HepG2 (cell line): ENCODE measurements at regions not wholly inside any gene's neighbourhood (a gene's known extent, or its start where the extent isn't known, plus 50 kb on each side); places are given as distances from the start of the nearest gene placed in this dataset.

Experiments
- ATAC-seq: fragments of 200-7000 bp; cut with Tn5 transposase; 3 replicates; pipeline ENCODE4 v1.9.1; 2020; ENCODE audit warnings: mild to moderate bottlenecking, moderate library complexity
- BruUV-seq: library from RNA; stranded (reverse); fragments of 400-500 nt; replicated peaks from 2 replicates; lab custom pipeline; 2021; lab: Mats Ljungman, UMichigan
- CTCF ChIA-PET: fragments of 300-600 bp; formaldehyde crosslinking; extraction: SDS; loops from one replicate; lab custom pipeline; 2021; ENCODE audit warnings: low total read pairs, inconsistent platforms, low intra/inter-chr PET ratio; lab: Yijun Ruan, JAX
- POLR2A ChIA-PET: fragments of 350-600 bp; sonication (Branson Sonifier 250); formaldehyde crosslinking; loops from one replicate; lab custom pipeline; 2020; ENCODE audit warnings: antibody characterized with exemption, inconsistent platforms; lab: Yijun Ruan, JAX
- DNase-seq: peaks from one replicate; pipeline ENCODE4 v3.0.0-alpha.2; 2015; ENCODE audit warnings: low spot score
- FAIRE-seq: peaks from 3 replicates; lab custom pipeline; 2011; peaks lifted over from hg19 to GRCh38; lab: Jason Lieb, UNC
- H2AFZ ChIP-seq: one replicate; pipeline ENCODE4 v1.6.1; 2011; ENCODE audit warnings: low read length, inconsistent platforms
- H3K27ac ChIP-seq: fragments of 300-600 bp; 3 replicates; pipeline ENCODE4 v1.8.0; 2011; ENCODE audit warnings: mixed run types, mild to moderate bottlenecking, mixed read lengths, low read length, inconsistent platforms; ENCODE audit not compliant: insufficient read depth; ENCODE audit errors: extremely low read length
- H3K27me3 ChIP-seq, 2 experiments: fragments of 200-600 bp in 1 of 2; 2 replicates in 1 of 2; 3 replicates in 1 of 2; pipeline versions ENCODE4 v1.6.0 to v1.8.0; 2011; ENCODE audit warnings: low read length in 2 of 2, mild to moderate bottlenecking in 2 of 2, moderate library complexity in 2 of 2, inconsistent platforms in 1 of 2; ENCODE audit not compliant: insufficient read depth in 2 of 2, control insufficient read depth in 1 of 2
- H3K36me3 ChIP-seq, 2 experiments: fragments of 200-600 bp in 1 of 2; replicated peaks in 1 of 2; 2 replicates in 1 of 2; 3 replicates in 1 of 2; pipeline versions ENCODE4 v1.5.1 to v1.8.0; 2011; ENCODE audit warnings: low read length in 2 of 2, inconsistent platforms in 1 of 2; ENCODE audit not compliant: insufficient read depth in 2 of 2, control insufficient read depth in 1 of 2
- H3K4me1 ChIP-seq: 2 replicates; pipeline ENCODE4 v1.5.1; 2012; ENCODE audit warnings: low read length, inconsistent platforms; ENCODE audit not compliant: insufficient read depth
- H3K4me2 ChIP-seq: 2 replicates; pipeline ENCODE4 v1.6.0; 2011; ENCODE audit warnings: low read depth, low read length, inconsistent platforms
- H3K4me3 ChIP-seq, 3 experiments: fragments of 200-600 bp in 1 of 3; sonication (generic), shearing (Covaris generic) in 1 of 3; replicated peaks in 1 of 3; 2 replicates each; pipeline ENCODE4 v1.5.1; 2011 to 2016; ENCODE audit warnings: low read length in 3 of 3, inconsistent platforms in 2 of 3, low read depth in 2 of 3, mild to moderate bottlenecking in 2 of 3, control low read depth in 1 of 3, mixed read lengths in 1 of 3; ENCODE audit not compliant: insufficient read depth in 1 of 3
- H3K79me2 ChIP-seq: one replicate; pipeline ENCODE4 v1.6.1; 2011; ENCODE audit warnings: low read length, inconsistent platforms; ENCODE audit not compliant: insufficient read depth
- H3K9ac ChIP-seq: 2 replicates; pipeline ENCODE4 v1.6.0; 2011; ENCODE audit warnings: mild to moderate bottlenecking, low read depth, low read length, inconsistent platforms; ENCODE audit not compliant: insufficient read depth
- H3K9me3 ChIP-seq: 2 replicates; pipeline ENCODE4 v1.5.1; 2012; ENCODE audit warnings: mild to moderate bottlenecking, low read length
- H4K20me1 ChIP-seq: 2 replicates; pipeline ENCODE4 v1.6.0; 2011; ENCODE audit warnings: inconsistent platforms, mild to moderate bottlenecking, low read length, moderate library complexity; ENCODE audit not compliant: insufficient read depth
- BRCA1 ChIP-seq: sonication (generic); formaldehyde crosslinking; IDR thresholded peaks from 2 replicates; pipeline ENCODE4 v1.4.0; 2020; ENCODE audit warnings: missing genetic modification reagents
- CREB1 ChIP-seq, 2 experiments: fragments of 450-650 bp in 1 of 2; IDR thresholded peaks; 2 replicates each; pipeline ENCODE4 v1.6.1; 2016 to 2017; ENCODE audit warnings: control low read depth in 1 of 2, mild to moderate bottlenecking in 1 of 2, missing compliant biosample characterization in 1 of 2, missing genetic modification characterization in 1 of 2
- FOXA3 ChIP-seq: IDR thresholded peaks from 2 replicates; pipeline ENCODE4 v1.6.1; 2016; ENCODE audit warnings: missing genetic modification reagents, missing compliant biosample characterization
- GMEB1 ChIP-seq: sonication (generic); formaldehyde crosslinking; IDR thresholded peaks from 2 replicates; pipeline ENCODE4 v1.5.1; 2020; ENCODE audit warnings: missing genetic modification reagents, mild to moderate bottlenecking, borderline replicate concordance
- JDP2 ChIP-seq: sonication (generic); formaldehyde crosslinking; IDR thresholded peaks from 2 replicates; pipeline ENCODE4 v1.8.1; 2022; ENCODE audit warnings: missing genetic modification reagents, borderline replicate concordance
- JUNB ChIP-seq: sonication (generic); formaldehyde crosslinking; IDR thresholded peaks from 2 replicates; pipeline ENCODE4 v1.8.0; 2022; ENCODE audit warnings: missing genetic modification reagents, mild to moderate bottlenecking, borderline replicate concordance
- NFE2L1 ChIP-seq: sonication (generic); formaldehyde crosslinking; IDR thresholded peaks from 2 replicates; pipeline ENCODE4 v1.4.0; 2020; ENCODE audit warnings: missing genetic modification reagents, mild to moderate bottlenecking, borderline replicate concordance
- PHF8 ChIP-seq: sonication (generic); formaldehyde crosslinking; IDR thresholded peaks from 2 replicates; pipeline ENCODE4 v1.5.0; 2020; ENCODE audit warnings: missing genetic modification reagents
- PRPF4 ChIP-seq: fragments of 200-400 bp; formaldehyde crosslinking; IDR thresholded peaks from 2 replicates; pipeline ENCODE4 v1.6.1; 2016; ENCODE audit warnings: low read length, low read depth; ENCODE audit not compliant: poor library complexity, severe bottlenecking
- RBAK ChIP-seq: sonication (generic); formaldehyde crosslinking; IDR thresholded peaks from 2 replicates; pipeline ENCODE4 v1.5.1; 2020; ENCODE audit warnings: mild to moderate bottlenecking, missing genetic modification reagents
- ZBED4 ChIP-seq: sonication (generic); formaldehyde crosslinking; IDR thresholded peaks from 2 replicates; pipeline ENCODE4 v1.4.0; 2020; ENCODE audit warnings: missing genetic modification reagents, borderline replicate concordance
- ZNF17 ChIP-seq: sonication (generic); formaldehyde crosslinking; IDR thresholded peaks from 2 replicates; pipeline ENCODE4 v1.5.0; 2020; ENCODE audit warnings: mild to moderate bottlenecking, missing genetic modification reagents
- ZNF260 ChIP-seq: sonication (generic); formaldehyde crosslinking; IDR thresholded peaks from 2 replicates; pipeline ENCODE4 v1.4.0; 2020; ENCODE audit warnings: missing genetic modification reagents, low read depth, mild to moderate bottlenecking, borderline replicate concordance
- ZNF687 ChIP-seq: sonication (generic); formaldehyde crosslinking; IDR thresholded peaks from 2 replicates; pipeline ENCODE4 v1.5.1; 2020; ENCODE audit warnings: mild to moderate bottlenecking, missing genetic modification reagents, moderate library complexity
- WGBS: methylation state at CpG from one replicate; pipeline ENCODE4 v1.1.6; 2017; ENCODE audit warnings: low lambda C conversion rate; 5-methylcytosine and 5-hydroxymethylcytosine counted together
- in situ Hi-C: cut with HindIII; loops from 2 replicates; pipeline ENCODE4 v1.10.0; 2017; ENCODE audit warnings: low pct_unique_long_range_greater_than_20kb; ENCODE audit not compliant: extremely low pct_ligation_motif_present
- intact Hi-C: fragments of 100-400 bp; cut with micrococcal nuclease; formaldehyde crosslinking; loops from one replicate; pipeline ENCODE4 v1.10.0; 2022; ENCODE audit not compliant: unreplicated experiment

GRCh38 chrX:8390771-8391170, 73.9 kb upstream of the VCX3B start (continued):
- no peak for TF ChIP-seq ZNF260 (CRISPR knock-in tag)

- Histone ChIP-seq H3K27me3 (no peaks in the 10 kb centered on the region), H3K9me3 (no peaks in the 10 kb centered on the region), H3K4me2 (no peak overlapping the region), H2AFZ (no peak overlapping the region), H4K20me1 (no peaks in the 10 kb centered on the region), H3K4me3 (no peak overlapping the region), H3K27ac (no peak overlapping the region), H3K36me3 (no peaks in the 10 kb centered on the region), H3K9ac (no peak overlapping the region), H3K79me2 (no peaks in the 10 kb centered on the region), H3K4me1 (no peaks in the 10 kb centered on the region)
- DNase-seq: no peak
- in situ Hi-C loops: no loop called here
- no peak for ATAC-seq
- ChIA-PET POLR2A (no interaction called here), CTCF (no interaction called here)
- intact Hi-C loops: no loop called here
- 24% methylated on average over 5 of the region's 5 CpGs for WGBS
- no peak for FAIRE-seq
- BruUV-seq: no TSS peak
- TF ChIP-seq BRCA1 (CRISPR knock-in tag) (no peak), RBAK (CRISPR knock-in tag) (no peak), CREB1 (IDR thresholded peaks at IDR 0.05) (no peak), CREB1 (CRISPR knock-in tag; IDR thresholded peaks at IDR 0.05) (no peak), JUNB (CRISPR knock-in tag) (no peak), ZNF17 (CRISPR knock-in tag) (no peak), PRPF4 (no peak), JDP2 (CRISPR knock-in tag) (no peak), PHF8 (CRISPR knock-in tag) (no peak), ZBED4 (CRISPR knock-in tag) (no peak), NFE2L1 (no peak), ZNF687 (CRISPR knock-in tag) (no peak), FOXA3 (no peak), GMEB1 (CRISPR knock-in tag) (no peak)
Measured at GRCh38 chrX:8403988-8404387, 60.6 kb upstream of the VCX3B start.
